HFF-Myc (cell line): ENCODE measurements at regions not wholly inside any gene's neighbourhood (a gene's known extent, or its start where the extent isn't known, plus 50 kb on each side); places are given as distances from the start of the nearest gene placed in this dataset.
"Not testable (repeated sequence)": the region's sequence is repeated elsewhere in the genome, so short reads cannot be mapped to it uniquely, and the experiment has no call there.

ENCODE experiments used
- DNase-seq: peaks from one replicate; pipeline ENCODE4 v3.0.0-alpha.2; 2011; ENCODE audit warnings: low read depth; ENCODE audit errors: extremely low read depth
- H3K4me3 ChIP-seq: replicated peaks from 2 replicates; pipeline ENCODE4 v1.5.1; 2011; ENCODE audit warnings: low read depth, mild to moderate bottlenecking, control low read depth, low read length
- CTCF ChIP-seq: IDR thresholded peaks from 2 replicates; pipeline ENCODE4 v1.5.1; 2012; ENCODE audit warnings: mild to moderate bottlenecking, low read depth, low read length, control low read depth; ENCODE audit errors: missing control alignments

DNA sequence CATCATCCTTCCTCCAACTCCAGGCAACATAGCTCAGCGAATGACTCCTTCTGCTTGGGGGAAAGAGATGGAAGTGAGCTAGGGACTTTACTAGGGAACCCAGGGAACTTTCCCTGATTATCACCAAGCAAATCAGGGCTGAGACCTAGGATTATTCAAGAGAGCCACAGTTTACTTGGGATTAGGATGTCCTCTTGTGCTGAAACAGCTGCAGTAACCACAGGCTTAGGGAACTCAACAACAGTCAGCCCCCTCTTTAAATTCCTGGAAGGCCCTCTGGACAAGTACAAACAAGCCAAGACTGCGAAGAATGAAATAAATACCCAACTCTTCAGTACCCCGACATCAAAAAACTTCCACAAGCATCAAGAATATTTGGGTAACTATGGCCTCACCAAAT, 700.9 kb downstream of the COL12A1 start:
- no peak for TF ChIP-seq CTCF
- no peak for DNase-seq
- no peak overlapping the region for H3K4me3 ChIP-seq

GRCh38 chr6:74492587-74492986, 713.3 kb downstream of the COL12A1 start:
- DNase-seq, result no peak
- H3K4me3 ChIP-seq, result no peak overlapping the region
- TF ChIP-seq CTCF, result no peak

- no peak overlapping the region for H3K4me3 ChIP-seq
- TF ChIP-seq CTCF, result no peak
- DNase-seq, result no peak
These were observed 713.9 kb downstream of the COL12A1 start for GRCh38 chr6:74491844-74492374.

- DNase-seq, H3K4me3 ChIP-seq: not testable (repeated sequence)
These were observed 717.1 kb downstream of the COL12A1 start for GRCh38 chr6:74488726-74489125.

DNA sequence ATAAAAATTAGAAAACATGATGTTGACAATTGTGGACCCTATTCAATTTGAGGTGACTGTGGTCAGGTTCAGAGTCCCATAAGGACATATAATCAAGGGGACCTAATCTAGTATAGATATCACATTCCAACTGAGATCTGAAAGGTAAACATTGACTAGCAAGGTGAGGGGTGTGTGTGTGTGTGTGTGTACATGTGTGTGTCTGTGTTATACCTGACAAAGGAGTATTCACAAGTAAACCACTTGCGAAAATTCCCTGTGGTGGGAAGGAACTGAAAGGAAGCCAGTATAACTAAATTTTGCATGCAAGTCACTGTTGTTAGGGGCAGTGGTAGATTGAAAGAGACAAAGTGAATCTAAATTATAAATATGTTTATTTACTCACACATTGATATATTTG, 723.7 kb downstream of the COL12A1 start:
- no peak overlapping the region for H3K4me3 ChIP-seq
- DNase-seq, result no peak

DNA sequence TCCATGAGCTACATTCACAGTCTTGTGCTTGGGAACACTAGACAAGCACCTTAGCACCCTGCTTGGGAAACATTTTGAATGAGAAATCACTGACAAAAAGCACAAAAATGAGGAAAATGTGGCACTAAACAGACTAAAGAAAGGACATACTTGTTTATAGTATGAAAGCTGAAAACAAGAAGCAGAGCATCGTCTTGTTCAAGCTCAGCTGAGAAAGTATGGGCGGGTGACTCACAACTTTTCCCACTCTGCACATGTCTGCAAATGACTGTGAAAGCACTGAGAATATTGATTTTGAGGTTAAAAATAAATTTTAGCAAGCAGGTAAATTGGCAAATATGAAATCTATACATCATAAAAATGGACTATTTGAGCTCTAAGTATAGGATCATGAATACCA, 725.3 kb downstream of the COL12A1 start:
- H3K4me3 ChIP-seq, result no peak overlapping the region
- DNase-seq, result no peak
- TF ChIP-seq CTCF, result no peak

More for the DNA sequence above, 723.7 kb downstream of the COL12A1 start:
- no peak for TF ChIP-seq CTCF

DNA sequence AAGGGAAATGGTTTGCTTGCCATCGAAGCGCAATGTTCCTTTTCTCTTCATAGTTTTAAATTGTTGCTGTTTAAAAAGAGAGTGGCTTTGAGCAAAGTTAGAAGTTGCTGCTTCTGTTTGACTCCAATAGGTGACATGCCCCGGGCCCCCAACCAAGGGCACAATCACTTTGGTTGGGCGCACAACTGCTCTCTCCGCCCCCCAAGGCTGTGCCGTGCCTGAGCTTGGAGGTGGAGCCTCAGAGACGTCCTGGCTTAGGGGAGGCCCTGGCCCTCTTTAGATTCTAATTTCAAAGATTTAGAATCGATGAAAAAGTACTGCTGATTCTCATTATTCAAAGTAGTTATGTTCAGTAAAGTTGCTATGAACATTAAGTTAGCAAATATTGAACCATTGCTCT, 725.9 kb downstream of the COL12A1 start:
- no peak for DNase-seq
- TF ChIP-seq CTCF, result no peak
- no peak overlapping the region for H3K4me3 ChIP-seq
